ENCODE measurements at regions not wholly inside any gene's neighbourhood (a gene's known extent, or its start where the extent isn't known, plus 50 kb on each side); places are given as distances from the start of the nearest gene placed in this dataset.

DNA sequence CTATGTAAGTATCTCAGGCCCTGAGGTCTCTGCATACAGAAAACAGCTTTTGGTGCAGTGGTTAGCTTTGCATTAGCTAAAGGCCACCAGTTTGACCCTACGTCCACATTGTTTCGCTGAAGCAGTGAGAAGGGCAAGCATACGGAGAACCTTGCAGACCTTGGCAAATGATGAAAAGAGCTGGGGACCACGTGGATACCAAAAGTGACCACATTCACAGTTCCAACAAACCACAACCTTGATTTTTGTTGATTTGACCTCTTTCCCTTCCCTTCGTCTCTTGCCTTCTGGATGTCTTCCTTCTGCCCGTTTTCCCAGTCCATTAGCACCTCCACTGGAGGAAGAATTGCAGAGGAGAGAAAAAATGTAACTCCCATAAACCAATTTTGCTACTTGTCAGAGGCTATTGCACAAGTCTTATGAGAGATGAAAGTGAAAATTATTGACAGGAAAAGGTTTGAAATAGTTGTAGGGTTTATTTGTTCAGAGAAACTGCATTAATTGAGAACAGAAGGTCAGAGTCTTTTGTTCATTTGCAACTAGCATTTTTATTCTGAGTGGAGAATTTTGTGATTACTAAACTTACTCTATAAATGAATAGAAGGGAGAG lies 293.9 kb upstream of the HTR2A start:
- TF ChIP-seq CTCF (IDR thresholded peaks at IDR 0.05): no peak
- intact Hi-C loops (cut with DNase I): no loop called here
- no peak overlapping the region for H3K4me3 ChIP-seq

GRCh38 chr13:47188802-47189201 lies 291.9 kb upstream of the HTR2A start:
- H3K4me1 ChIP-seq: no peaks in the 10 kb centered on the region
- no peaks in the 10 kb centered on the region for H3K27me3 ChIP-seq
- no peak overlapping the region for H3K27ac ChIP-seq
- no peak overlapping the region for H3K4me3 ChIP-seq
- no peak for DNase-seq (ENCODE audit: low spot score in 2 of 2)
- H3K9me3 ChIP-seq: no peaks in the 10 kb centered on the region
- no peaks in the 10 kb centered on the region for H3K36me3 ChIP-seq
- intact Hi-C loops (cut with DNase I): no loop called here
- TF ChIP-seq CTCF (IDR thresholded peaks at IDR 0.05): no peak

More for the DNA sequence above, 293.9 kb upstream of the HTR2A start:
- no peaks in the 10 kb centered on the region for H3K9me3 ChIP-seq
- H3K4me1 ChIP-seq: no peaks in the 10 kb centered on the region
- H3K36me3 ChIP-seq: no peaks in the 10 kb centered on the region
- no peak for DNase-seq (ENCODE audit: low spot score in 2 of 2)
- H3K27me3 ChIP-seq: no peaks in the 10 kb centered on the region
- H3K27ac ChIP-seq: no peak overlapping the region

DNA sequence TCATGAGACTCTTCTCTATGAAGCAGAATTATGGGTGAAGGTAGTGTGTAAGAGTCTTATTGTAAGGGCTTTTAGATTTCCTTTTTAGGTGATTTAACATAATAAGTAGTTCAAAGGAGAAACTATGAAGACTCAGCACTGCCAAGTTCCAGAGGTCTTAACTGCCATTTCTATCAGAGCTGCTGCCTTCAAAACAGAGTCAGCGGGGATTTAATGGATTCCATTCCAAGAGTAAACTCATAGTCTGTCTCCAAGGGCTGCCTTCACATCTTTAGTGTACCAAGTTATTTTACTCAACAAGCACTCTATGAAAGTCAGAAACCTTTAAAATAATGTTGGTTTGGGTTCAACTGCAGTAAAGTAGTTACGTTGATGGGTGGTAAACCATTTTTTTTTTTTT lies 289.6 kb upstream of the HTR2A start:
- DNase-seq (ENCODE audit: low spot score in 2 of 2): no peak
- Histone ChIP-seq H3K4me1 (no peaks in the 10 kb centered on the region), H3K27ac (no peak overlapping the region), H3K27me3 (no peaks in the 10 kb centered on the region), H3K9me3 (no peaks in the 10 kb centered on the region), H3K4me3 (no peak overlapping the region), H3K36me3 (no peaks in the 10 kb centered on the region)
- intact Hi-C loops (cut with DNase I): no loop called here
- TF ChIP-seq CTCF (IDR thresholded peaks at IDR 0.05): no peak

DNA sequence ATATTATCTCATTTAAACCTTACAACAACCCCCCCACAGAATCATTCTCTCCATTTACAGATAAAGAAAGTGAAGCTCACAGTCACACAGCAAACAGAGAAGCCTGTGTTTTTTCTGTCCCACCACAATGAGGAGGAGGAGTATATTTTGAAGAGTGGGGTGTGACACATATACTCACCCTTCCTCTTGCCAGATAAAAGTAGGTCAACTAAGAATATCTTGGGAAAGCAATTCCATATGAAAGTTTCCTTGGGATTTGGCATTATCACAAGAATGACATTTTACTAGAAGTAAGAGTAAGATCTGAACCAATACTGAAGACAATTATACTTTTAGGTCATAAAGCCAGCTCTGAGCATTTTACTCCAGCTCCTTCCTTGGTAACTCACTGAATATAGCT lies 287.5 kb upstream of the HTR2A start:
- no peaks in the 10 kb centered on the region for H3K36me3 ChIP-seq
- no peak for TF ChIP-seq CTCF (IDR thresholded peaks at IDR 0.05)
- intact Hi-C loops (cut with DNase I): no loop called here

DNA sequence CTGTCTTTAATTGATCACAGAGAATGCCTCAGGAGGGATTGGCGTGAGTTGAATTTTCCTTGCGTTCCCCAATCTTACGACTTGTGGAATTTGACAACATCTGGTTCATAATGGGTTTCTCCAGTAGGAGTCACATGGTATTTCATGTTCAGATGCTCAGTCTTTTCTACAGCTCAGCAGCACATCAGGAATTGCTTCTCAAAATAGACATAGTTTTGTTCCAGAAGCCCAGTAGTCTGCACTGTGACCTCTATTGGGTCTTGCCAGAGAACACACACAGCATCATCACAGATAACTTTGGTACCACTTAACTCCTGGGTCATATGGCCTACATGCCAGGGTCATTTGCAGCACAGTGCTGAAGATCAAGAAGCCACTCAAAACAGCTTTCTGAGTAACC lies 282.5 kb upstream of the HTR2A start:
- Histone ChIP-seq H3K9me3 (no peaks in the 10 kb centered on the region), H3K4me3 (no peak overlapping the region), H3K4me1 (no peaks in the 10 kb centered on the region), H3K36me3 (no peaks in the 10 kb centered on the region), H3K27ac (no peak overlapping the region), H3K27me3 (no peaks in the 10 kb centered on the region)
- TF ChIP-seq CTCF (IDR thresholded peaks at IDR 0.05): no peak
- no peak for DNase-seq (ENCODE audit: low spot score in 2 of 2)
- intact Hi-C loops (cut with DNase I): no loop called here

More for the DNA sequence above, 287.5 kb upstream of the HTR2A start:
- Histone ChIP-seq H3K27ac (no peak overlapping the region), H3K27me3 (no peaks in the 10 kb centered on the region), H3K4me3 (no peak overlapping the region), H3K9me3 (no peaks in the 10 kb centered on the region), H3K4me1 (no peaks in the 10 kb centered on the region)
- no peak for DNase-seq (ENCODE audit: low spot score in 2 of 2)
